ENCODE measurements at regions not wholly inside any gene's neighbourhood (a gene's known extent, or its start where the extent isn't known, plus 50 kb on each side); places are given as distances from the start of the nearest gene placed in this dataset.

GRCh38 chr3:11091791-11092190 lies 62.5 kb upstream of the HRH1 start:
- intact Hi-C loops (cut with micrococcal nuclease; ENCODE audit: unreplicated experiment) = no loop called here
- no peaks in the 10 kb centered on the region for H3K9me3 ChIP-seq (replicated peaks; ENCODE audit: control insufficient read depth, insufficient read depth, low read length)
- SMC1A ChIA-PET (ENCODE audit: uncharacterized antibody, unreplicated experiment) = no interaction called here
- POLR2A ChIA-PET = no interaction called here
- no peaks in the 10 kb centered on the region for H4K20me1 ChIP-seq (ENCODE audit: control insufficient read depth, insufficient read depth)
- no TSS peak for BruUV-seq (replicated peaks)
- no peak overlapping the region for H3K27ac ChIP-seq (ENCODE audit: control insufficient read depth, insufficient read depth)
- H3K9ac ChIP-seq (ENCODE audit: control insufficient read depth, insufficient read depth, low read length) = no peak overlapping the region
- ATAC-seq (no peak), DNase-seq (ENCODE audit: low read depth, low spot score) (no peak), FAIRE-seq (no peak)
- CTCF ChIA-PET = no interaction called here
- peaks cover 0 to 2% of the 10 kb centered on the region in 2 experiments; a peak in 1 of 4 replicates for H3K27me3 ChIP-seq (replicated peaks in 1 of 2; ENCODE audit: control insufficient read depth in 2 of 2, insufficient read depth in 2 of 2, low read length in 1 of 2)
- no peaks in the 10 kb centered on the region for H3K4me1 ChIP-seq (ENCODE audit: control insufficient read depth, insufficient read depth, low read length)
- no peaks in the 10 kb centered on the region for H3K79me2 ChIP-seq (ENCODE audit: control insufficient read depth, insufficient read depth, low read length)
- 56% methylated on average over 13 of the region's 13 CpGs for WGBS (ENCODE audit: insufficient coverage, insufficient replicate concordance, low lambda C conversion rate, missing lambda C conversion rate)
- RAD21 ChIA-PET (ENCODE audit: unreplicated experiment) = no interaction called here
- no peak overlapping the region for H3K4me3 ChIP-seq
- in situ Hi-C loops (cut with MboI) = no loop called here
- H3K4me2 ChIP-seq (ENCODE audit: control insufficient read depth, insufficient read depth) = no peak overlapping the region
- H3K36me3 ChIP-seq (ENCODE audit: control insufficient read depth in 2 of 2, insufficient read depth in 2 of 2, low read length in 1 of 2) = no peaks in the 10 kb centered on the region
- no peak overlapping the region for H2AFZ ChIP-seq (ENCODE audit: control insufficient read depth, low read depth, low read length)
- TF ChIP-seq TBL1XR1 (IDR thresholded peaks at IDR 0.05; ENCODE audit: low read depth, low read length) (no peak), CHD1 (IDR thresholded peaks at IDR 0.05; ENCODE audit: low read depth, low read length) (no peak), ESRRA (IDR thresholded peaks at IDR 0.05; ENCODE audit: low read length) (no peak), ATF2 (IDR thresholded peaks at IDR 0.05; ENCODE audit: low read length) (no peak), PKNOX1 (IDR thresholded peaks at IDR 0.05) (no peak), CBX3 (IDR thresholded peaks at IDR 0.05; ENCODE audit: borderline replicate concordance, low read depth) (no peak), SMARCA5 (IDR thresholded peaks at IDR 0.05) (no peak), ZBED1 (IDR thresholded peaks at IDR 0.05; ENCODE audit: borderline replicate concordance) (no peak), NRF1 (conservative IDR thresholded peaks at IDR 0.05; ENCODE audit: low read depth, low read length) (no peak), FOXM1 (IDR thresholded peaks at IDR 0.05; ENCODE audit: low read depth, low read length) (no peak), E2F8 (IDR thresholded peaks at IDR 0.05; ENCODE audit: low read depth, partially characterized antibody) (no peak), SUPT20H (IDR thresholded peaks at IDR 0.05; ENCODE audit: borderline replicate concordance, control insufficient read depth, low read depth, low read length) (no peak), KDM1A (IDR thresholded peaks at IDR 0.05; ENCODE audit: borderline replicate concordance) (no peak), RFX5 (IDR thresholded peaks at IDR 0.05; ENCODE audit: low read depth, low read length) (no peak), BACH1 (IDR thresholded peaks at IDR 0.05; ENCODE audit: borderline replicate concordance) (no peak), RELA (IDR thresholded peaks at IDR 0.05; ENCODE audit: borderline replicate concordance, partially characterized antibody) (no peak), SRF (IDR thresholded peaks at IDR 0.05; ENCODE audit: low read depth in 2 of 2, low read length in 2 of 2) (no peak), TAF1 (IDR thresholded peaks at IDR 0.05; ENCODE audit: borderline replicate concordance, low read depth, low read length) (no peak), RAD21 (IDR thresholded peaks at IDR 0.05; ENCODE audit: insufficient read depth, low read depth, low read length) (no peak), RUNX3 (IDR thresholded peaks at IDR 0.05; ENCODE audit: low read length) (no peak)
